Fibroblast of lung (primary cell): ENCODE measurements at regions not wholly inside any gene's neighbourhood (a gene's known extent, or its start where the extent isn't known, plus 50 kb on each side); places are given as distances from the start of the nearest gene placed in this dataset.

Experiments used
- DNase-seq, 2 donors: peaks; one replicate each; pipeline versions ENCODE4 v3.0.0 to v3.0.0-alpha.2; 2010; ENCODE audit warnings: low read depth in 2 of 2
- H2AFZ ChIP-seq: 2 replicates; pipeline ENCODE4 v1.5.1; 2012; ENCODE audit warnings: low read length, control low read depth, inconsistent platforms
- H3K27ac ChIP-seq: 2 replicates; pipeline ENCODE4 v1.5.1; 2011; ENCODE audit warnings: low read length, control low read depth; ENCODE audit not compliant: insufficient read depth
- H3K27me3 ChIP-seq: 2 replicates; pipeline ENCODE4 v1.5.1; 2011; ENCODE audit warnings: mild to moderate bottlenecking, low read length; ENCODE audit not compliant: control insufficient read depth, insufficient read depth
- H3K36me3 ChIP-seq: 2 replicates; pipeline ENCODE4 v1.5.1; 2011; ENCODE audit warnings: low read length; ENCODE audit not compliant: control insufficient read depth, insufficient read depth
- H3K4me1 ChIP-seq: 2 replicates; pipeline ENCODE4 v1.5.1; 2011; ENCODE audit warnings: low read length; ENCODE audit not compliant: control insufficient read depth, insufficient read depth; ENCODE audit errors: extremely low read depth
- H3K4me2 ChIP-seq: 2 replicates; pipeline ENCODE4 v1.5.1; 2011; ENCODE audit warnings: low read length, control low read depth; ENCODE audit not compliant: insufficient read depth; ENCODE audit errors: extremely low read depth
- H3K4me3 ChIP-seq, 4 experiments: fragments of 200-600 bp in 1 of 4; sonication (generic) in 1 of 4; replicated peaks in 1 of 4; 2 replicates each; pipeline ENCODE4 v1.5.1; 2011 to 2016; ENCODE audit warnings: low read length in 4 of 4, low read depth in 3 of 4, mild to moderate bottlenecking in 3 of 4, control low read depth in 2 of 4, inconsistent platforms in 1 of 4, mixed read lengths in 1 of 4; ENCODE audit not compliant: insufficient read depth in 1 of 4; ENCODE audit errors: control extremely low read depth in 1 of 4
- H3K79me2 ChIP-seq: 2 replicates; pipeline ENCODE4 v1.5.1; 2012; ENCODE audit warnings: mild to moderate bottlenecking, low read length, inconsistent platforms; ENCODE audit not compliant: control insufficient read depth, insufficient read depth
- H3K9ac ChIP-seq: 2 replicates; pipeline ENCODE4 v1.5.1; 2011; ENCODE audit warnings: mild to moderate bottlenecking, low read length, control low read depth; ENCODE audit not compliant: insufficient read depth
- H3K9me3 ChIP-seq: 2 replicates; pipeline ENCODE4 v1.5.1; 2012; ENCODE audit warnings: low read depth, low read length; ENCODE audit not compliant: control insufficient read depth, insufficient read depth
- H4K20me1 ChIP-seq: 2 replicates; pipeline ENCODE4 v1.5.1; 2011; ENCODE audit warnings: low read length; ENCODE audit not compliant: control insufficient read depth, insufficient read depth; ENCODE audit errors: extremely low read depth
- CTCF ChIP-seq, 2 donors: IDR thresholded peaks in 1 of 2; conservative IDR thresholded peaks in 1 of 2; 1 replicate in 1 of 2; 2 replicates in 1 of 2; pipeline ENCODE4 v1.5.1; 2011 to 2012; ENCODE audit warnings: low read length in 2 of 2, control low read depth in 1 of 2, inconsistent platforms in 1 of 2, low read depth in 1 of 2, mild to moderate bottlenecking in 1 of 2
- EZH2 ChIP-seq: IDR thresholded peaks from 2 replicates; pipeline ENCODE4 v1.5.1; 2012; ENCODE audit warnings: low read length, control low read depth, mild to moderate bottlenecking; ENCODE audit errors: missing control alignments

DNA sequence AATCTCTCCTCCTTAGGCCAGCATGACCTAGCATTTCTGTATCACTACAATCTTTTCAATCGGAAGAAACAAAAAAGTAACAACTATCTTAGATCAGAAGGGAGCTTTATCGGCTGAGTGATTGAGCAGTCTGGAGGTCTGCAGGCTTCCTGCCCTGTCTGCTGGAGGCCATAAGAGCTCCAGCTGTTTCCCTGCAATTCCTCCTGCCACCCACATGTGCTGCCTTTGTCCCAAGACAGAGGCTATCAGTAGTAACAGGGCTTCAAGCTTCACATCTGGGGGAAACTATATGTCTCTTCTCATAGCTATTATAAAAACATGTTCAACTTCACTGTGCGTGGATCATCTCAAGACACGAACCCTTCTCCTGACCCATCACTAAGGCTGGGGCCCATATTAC is 70.1 kb upstream of the VWC2 start:
- Histone ChIP-seq H3K4me1 (no peaks in the 10 kb centered on the region), H3K4me3 (no peak overlapping the region), H3K27ac (no peak overlapping the region), H3K4me2 (no peak overlapping the region), H3K79me2 (no peaks in the 10 kb centered on the region), H3K27me3 (no peaks in the 10 kb centered on the region), H3K9ac (no peak overlapping the region), H4K20me1 (no peaks in the 10 kb centered on the region), H3K36me3 (no peaks in the 10 kb centered on the region), H2AFZ (no peak overlapping the region), H3K9me3 (no peaks in the 10 kb centered on the region)
- TF ChIP-seq EZH2 (no peak), CTCF (conservative IDR thresholded peaks at IDR 0.05 in 1 of 2, IDR thresholded peaks at IDR 0.05 in 1 of 2; ENCODE audit: low read depth in 1 of 2, low read length in 2 of 2) (no peak)
- no peak for DNase-seq

DNA sequence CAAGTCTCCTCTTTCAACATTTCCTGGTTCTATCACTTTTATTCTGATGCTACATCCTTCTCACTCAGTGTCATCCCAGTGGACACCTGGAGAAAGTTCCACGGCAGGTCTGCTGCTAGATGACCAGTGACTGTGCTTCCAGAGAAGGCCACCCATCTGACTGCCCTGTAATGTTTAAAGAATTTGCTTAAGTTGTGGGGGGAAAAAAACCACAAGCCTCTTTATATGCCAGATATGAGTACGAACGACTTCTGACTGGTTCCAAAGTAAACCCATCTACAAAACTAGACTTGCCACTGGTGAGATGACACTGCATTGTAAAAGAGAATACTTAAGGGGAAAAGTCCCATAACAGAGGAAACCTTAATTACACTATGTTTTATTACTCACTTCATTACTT is 69.6 kb upstream of the VWC2 start:
- no peaks in the 10 kb centered on the region for H3K4me1 ChIP-seq
- no peak overlapping the region for H3K27ac ChIP-seq
- DNase-seq, result no peak
- no peaks in the 10 kb centered on the region for H3K79me2 ChIP-seq
- no peak overlapping the region for H3K9ac ChIP-seq
- no peaks in the 10 kb centered on the region for H4K20me1 ChIP-seq
- TF ChIP-seq CTCF (conservative IDR thresholded peaks at IDR 0.05 in 1 of 2, IDR thresholded peaks at IDR 0.05 in 1 of 2; ENCODE audit: low read depth in 1 of 2, low read length in 2 of 2), result no peak
- H3K4me2 ChIP-seq, result no peak overlapping the region
- H2AFZ ChIP-seq, result no peak overlapping the region
- no peak overlapping the region for H3K4me3 ChIP-seq
- no peaks in the 10 kb centered on the region for H3K9me3 ChIP-seq
- no peaks in the 10 kb centered on the region for H3K36me3 ChIP-seq
- no peaks in the 10 kb centered on the region for H3K27me3 ChIP-seq

DNA sequence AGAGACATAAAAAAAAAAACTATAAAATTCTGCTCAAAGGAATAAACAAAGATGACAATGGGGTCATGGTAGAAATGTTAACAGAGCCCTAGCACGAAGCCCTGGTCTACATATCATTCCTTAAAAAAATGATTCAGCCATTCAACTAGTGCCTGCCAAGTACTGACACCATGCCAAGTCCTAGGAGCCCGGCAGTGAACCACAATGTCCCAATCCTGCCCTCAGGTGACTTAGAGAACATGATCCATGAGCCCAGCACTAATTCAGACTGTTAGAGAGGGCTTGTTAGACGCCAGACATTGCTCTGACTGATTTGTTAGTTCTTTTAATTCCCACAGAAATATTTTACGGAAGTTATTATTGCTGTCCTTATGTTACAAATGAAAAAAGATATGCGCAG is 67.3 kb upstream of the VWC2 start:
- H3K27ac ChIP-seq, result no peak overlapping the region
- no peak overlapping the region for H3K4me2 ChIP-seq
- H3K4me3 ChIP-seq, result no peak overlapping the region
- no peaks in the 10 kb centered on the region for H3K9me3 ChIP-seq
- H3K36me3 ChIP-seq, result no peaks in the 10 kb centered on the region
- no peaks in the 10 kb centered on the region for H3K27me3 ChIP-seq
- no peak overlapping the region for H3K9ac ChIP-seq
- DNase-seq, result no peak
- no peak overlapping the region for H2AFZ ChIP-seq
- no peaks in the 10 kb centered on the region for H4K20me1 ChIP-seq
- no peaks in the 10 kb centered on the region for H3K79me2 ChIP-seq
- no peak for TF ChIP-seq EZH2
- no peak for TF ChIP-seq CTCF (conservative IDR thresholded peaks at IDR 0.05 in 1 of 2, IDR thresholded peaks at IDR 0.05 in 1 of 2; ENCODE audit: low read depth in 1 of 2, low read length in 2 of 2)
- no peaks in the 10 kb centered on the region for H3K4me1 ChIP-seq
